Spleen (tissue), 11 donors: ENCODE measurements at regions not wholly inside any gene's neighbourhood (a gene's known extent, or its start where the extent isn't known, plus 50 kb on each side); places are given as distances from the start of the nearest gene placed in this dataset.

Experiments used
- DNase-seq: peaks from one replicate; pipeline ENCODE4 v3.0.0-alpha.2; 2020
- H3K27ac ChIP-seq, 8 donors: fragments of 200-600 bp; sonication (generic) in 7 of 8; 1 replicate in 4 of 8; 2 replicates in 4 of 8; pipeline versions ENCODE4 v1.5.0 to v1.8.0; 2016 to 2021; ENCODE audit warnings: inconsistent platforms in 4 of 8, mild to moderate bottlenecking in 4 of 8, moderate library complexity in 1 of 8
- H3K27me3 ChIP-seq, 7 donors: fragments of 200-600 bp; sonication (generic) in 6 of 7; replicated peaks in 1 of 7; 1 replicate in 4 of 7; 2 replicates in 3 of 7; pipeline versions ENCODE4 v1.5.0 to v1.8.0; 2016 to 2021; ENCODE audit warnings: inconsistent platforms in 3 of 7, mild to moderate bottlenecking in 1 of 7
- H3K36me3 ChIP-seq, 6 donors: fragments of 200-600 bp; sonication (generic) in 5 of 6; 1 replicate in 4 of 6; 2 replicates in 2 of 6; pipeline versions ENCODE4 v1.5.0 to v1.8.0; 2016 to 2021; ENCODE audit warnings: inconsistent platforms in 2 of 6
- H3K4me1 ChIP-seq, 6 donors: fragments of 200-600 bp; sonication (generic) in 5 of 6; 1 replicate in 3 of 6; 2 replicates in 3 of 6; pipeline versions ENCODE4 v1.5.0 to v1.8.0; 2016 to 2021; ENCODE audit warnings: inconsistent platforms in 3 of 6
- H3K4me3 ChIP-seq, 8 donors: fragments of 200-600 bp; sonication (generic) in 7 of 8; 1 replicate in 4 of 8; 2 replicates in 4 of 8; pipeline versions ENCODE4 v1.5.0 to v1.8.0; 2016 to 2021; ENCODE audit warnings: inconsistent platforms in 4 of 8, mild to moderate bottlenecking in 4 of 8, moderate library complexity in 2 of 8
- H3K9me3 ChIP-seq, 8 donors: fragments of 200-600 bp; sonication (generic) in 7 of 8; 1 replicate in 4 of 8; 2 replicates in 4 of 8; pipeline versions ENCODE4 v1.5.0 to v1.8.0; 2016 to 2021; ENCODE audit warnings: inconsistent platforms in 4 of 8
- CTCF ChIP-seq, 11 experiments: fragments of 200-600 bp in 7 of 11; fragments of 450-650 bp in 4 of 11; sonication (generic) in 4 of 11; IDR thresholded peaks in 8 of 11; conservative IDR thresholded peaks in 3 of 11; 1 replicate in 7 of 11; 2 replicates in 4 of 11; pipeline versions ENCODE4 v1.4.0 to v1.8.0; 2016 to 2021; ENCODE audit warnings: antibody characterized with exemption in 11 of 11, inconsistent platforms in 4 of 11, mild to moderate bottlenecking in 1 of 11
- POLR2A ChIP-seq, 3 donors: fragments of 450-650 bp; IDR thresholded peaks; one replicate each; pipeline ENCODE4 v1.5.1; 2017; ENCODE audit warnings: antibody characterized with exemption in 3 of 3, mild to moderate bottlenecking in 1 of 3
- POLR2AphosphoS5 ChIP-seq, 3 donors: sonication (generic); formaldehyde crosslinking; IDR thresholded peaks; one replicate each; pipeline ENCODE4 v1.5.1; 2017; ENCODE audit warnings: antibody characterized with exemption in 3 of 3
- WGBS, 5 donors: extraction: QIAGEN DNeasy Blood & Tissue Kit in 3 of 5; methylation state at CpG; one replicate each; pipeline versions ENCODE4 v1.1.5 to v1.1.7; 2013 to 2018; 5-methylcytosine and 5-hydroxymethylcytosine counted together
- intact Hi-C: fragments of 100-400 bp; cut with DNase I; formaldehyde crosslinking; loops from one replicate; pipeline ENCODE4 v1.15.0; 2023; ENCODE audit warnings: low total_unique reads
- donor health status: healthy with polysubstance abuse.
- donor health status: DM: no; HTN: no; CAD: no; lungs with moderate emphysema.
- donor health status: DM: no; HTN: no; CAD: no.
- donor health status: Bipolar disorder and iron deficiency.
- donor health status: healthy.
- donor health status: DM: no; HTN: no; CAD: no.
- donor health status: DM: yes; HTN: yes; CAD: no.

GRCh38 chr3:107877936-107878335 lies 212.9 kb downstream of the CD47 start:
- Histone ChIP-seq H3K27me3 (no peaks in the 10 kb centered on the region), H3K4me3 (no peak overlapping the region), H3K9me3 (no peaks in the 10 kb centered on the region), H3K4me1 (no peaks in the 10 kb centered on the region), H3K36me3 (no peaks in the 10 kb centered on the region), H3K27ac (no peak overlapping the region)
- WGBS, 5 donors = 78 to 89% (median 86%) methylated on average over 6 of the region's 6 CpGs
- intact Hi-C loops = no loop called here
- DNase-seq = no peak
- TF ChIP-seq POLR2A (IDR thresholded peaks at IDR 0.05) (no peak), POLR2AphosphoS5 (IDR thresholded peaks at IDR 0.05) (no peak), CTCF (IDR thresholded peaks at IDR 0.05 in 8 of 11, conservative IDR thresholded peaks at IDR 0.05 in 3 of 11) (no peak)

GRCh38 chr3:107870943-107871638 lies 219.7 kb downstream of the CD47 start:
- H3K4me3 ChIP-seq = no peak overlapping the region
- H3K36me3 ChIP-seq = no peaks in the 10 kb centered on the region
- 66 to 84% (median 82%) methylated on average over 2 of the region's 2 CpGs for WGBS, 5 donors
- no peaks in the 10 kb centered on the region for H3K4me1 ChIP-seq
- no peaks in the 10 kb centered on the region for H3K27me3 ChIP-seq
- intact Hi-C loops = no loop called here
- TF ChIP-seq POLR2A (IDR thresholded peaks at IDR 0.05) (no peak), POLR2AphosphoS5 (IDR thresholded peaks at IDR 0.05) (no peak), CTCF (IDR thresholded peaks at IDR 0.05 in 8 of 11, conservative IDR thresholded peaks at IDR 0.05 in 3 of 11) (no peak)
- DNase-seq = no peak
- H3K9me3 ChIP-seq = no peaks in the 10 kb centered on the region
- H3K27ac ChIP-seq = no peak overlapping the region

GRCh38 chr3:107870096-107870495 lies 220.7 kb downstream of the CD47 start:
- H3K4me3 ChIP-seq = no peak overlapping the region
- no peaks in the 10 kb centered on the region for H3K4me1 ChIP-seq
- no peak overlapping the region for H3K27ac ChIP-seq
- intact Hi-C loops = no loop called here
- no peak for DNase-seq
- no peaks in the 10 kb centered on the region for H3K27me3 ChIP-seq
- no peaks in the 10 kb centered on the region for H3K36me3 ChIP-seq
- WGBS, 5 donors = 75 to 86% (median 83%) methylated on average over 1 of the region's 1 CpG
- no peak for TF ChIP-seq POLR2AphosphoS5 (IDR thresholded peaks at IDR 0.05)
- H3K9me3 ChIP-seq = no peaks in the 10 kb centered on the region

GRCh38 chr3:107868449-107868848 lies 222.4 kb downstream of the CD47 start:
- TF ChIP-seq POLR2A (IDR thresholded peaks at IDR 0.05) (no peak), CTCF (IDR thresholded peaks at IDR 0.05 in 8 of 11, conservative IDR thresholded peaks at IDR 0.05 in 3 of 11) (no peak), POLR2AphosphoS5 (IDR thresholded peaks at IDR 0.05) (no peak)
- no peaks in the 10 kb centered on the region for H3K27me3 ChIP-seq
- DNase-seq = no peak
- no peak overlapping the region for H3K4me3 ChIP-seq
- H3K4me1 ChIP-seq = no peaks in the 10 kb centered on the region
- intact Hi-C loops = no loop called here
- H3K27ac ChIP-seq = no peak overlapping the region
- H3K9me3 ChIP-seq = no peaks in the 10 kb centered on the region
- H3K36me3 ChIP-seq = no peaks in the 10 kb centered on the region

GRCh38 chr3:107861904-107862303 lies 228.9 kb downstream of the CD47 start:
- H3K4me1 ChIP-seq = peaks cover 0 to 15% (median 0%) of the 10 kb centered on the region in 6 donors
- DNase-seq = no peak
- WGBS, 5 donors = 9 to 19% (median 11%) methylated on average over 3 of the region's 3 CpGs
- no peaks in the 10 kb centered on the region for H3K36me3 ChIP-seq
- intact Hi-C loops = no loop called here
- H3K4me3 ChIP-seq = no peak overlapping the region
- H3K27me3 ChIP-seq = no peaks in the 10 kb centered on the region
- TF ChIP-seq POLR2A (IDR thresholded peaks at IDR 0.05) = no peak
- no peak for TF ChIP-seq POLR2AphosphoS5 (IDR thresholded peaks at IDR 0.05)
- no peak for TF ChIP-seq CTCF (IDR thresholded peaks at IDR 0.05 in 8 of 11, conservative IDR thresholded peaks at IDR 0.05 in 3 of 11)
- H3K9me3 ChIP-seq = no peaks in the 10 kb centered on the region
- no peak overlapping the region for H3K27ac ChIP-seq
